Esophagus squamous epithelium (tissue), 4 donors: ENCODE measurements at regions not wholly inside any gene's neighbourhood (a gene's known extent, or its start where the extent isn't known, plus 50 kb on each side); places are given as distances from the start of the nearest gene placed in this dataset.
"Not testable (repeated sequence)": the region's sequence is repeated elsewhere in the genome, so short reads cannot be mapped to it uniquely, and the experiment has no call there.

Experiments used
- POLR2A ChIP-seq, 4 donors: fragments of 450-650 bp; IDR thresholded peaks; one replicate each; pipeline ENCODE4 v1.6.1; 2017; ENCODE audit warnings: antibody characterized with exemption in 4 of 4, mild to moderate bottlenecking in 4 of 4, moderate library complexity in 3 of 4
- TF ChIP-seq, protein P1 (sequence below), 6 experiments: fragments of 450-650 bp in 4 of 6; fragments of 200-600 bp in 2 of 6; sonication (generic) in 2 of 6; IDR thresholded peaks; one replicate each; pipeline ENCODE4 v1.5.1; 2016 to 2019; ENCODE audit warnings: antibody characterized with exemption in 6 of 6, mild to moderate bottlenecking in 4 of 6, moderate library complexity in 4 of 6

DNA sequence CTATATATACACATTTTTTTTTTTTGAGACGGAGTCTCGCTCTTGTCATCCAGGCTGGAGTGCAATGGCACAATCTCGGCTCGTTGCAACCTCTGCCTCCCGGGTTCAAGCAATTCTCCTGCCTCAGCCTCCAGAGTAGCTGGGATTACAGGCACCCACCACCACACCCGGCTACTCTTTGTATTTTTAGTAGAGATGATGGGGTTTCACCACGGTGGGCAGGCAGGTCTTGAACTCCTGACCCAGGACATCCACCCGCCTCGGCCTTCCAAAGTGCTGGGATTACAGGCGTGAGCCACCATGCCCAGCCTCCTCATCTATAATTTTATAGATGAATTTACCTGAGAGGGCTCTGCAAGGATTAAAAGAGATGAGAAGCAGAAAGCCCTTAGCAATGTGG, 274.0 kb downstream of the FAM43A start:
- TF ChIP-seq, protein P1, sequence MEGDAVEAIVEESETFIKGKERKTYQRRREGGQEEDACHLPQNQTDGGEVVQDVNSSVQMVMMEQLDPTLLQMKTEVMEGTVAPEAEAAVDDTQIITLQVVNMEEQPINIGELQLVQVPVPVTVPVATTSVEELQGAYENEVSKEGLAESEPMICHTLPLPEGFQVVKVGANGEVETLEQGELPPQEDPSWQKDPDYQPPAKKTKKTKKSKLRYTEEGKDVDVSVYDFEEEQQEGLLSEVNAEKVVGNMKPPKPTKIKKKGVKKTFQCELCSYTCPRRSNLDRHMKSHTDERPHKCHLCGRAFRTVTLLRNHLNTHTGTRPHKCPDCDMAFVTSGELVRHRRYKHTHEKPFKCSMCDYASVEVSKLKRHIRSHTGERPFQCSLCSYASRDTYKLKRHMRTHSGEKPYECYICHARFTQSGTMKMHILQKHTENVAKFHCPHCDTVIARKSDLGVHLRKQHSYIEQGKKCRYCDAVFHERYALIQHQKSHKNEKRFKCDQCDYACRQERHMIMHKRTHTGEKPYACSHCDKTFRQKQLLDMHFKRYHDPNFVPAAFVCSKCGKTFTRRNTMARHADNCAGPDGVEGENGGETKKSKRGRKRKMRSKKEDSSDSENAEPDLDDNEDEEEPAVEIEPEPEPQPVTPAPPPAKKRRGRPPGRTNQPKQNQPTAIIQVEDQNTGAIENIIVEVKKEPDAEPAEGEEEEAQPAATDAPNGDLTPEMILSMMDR (IDR thresholded peaks at IDR 0.05) = not testable (repeated sequence)
- not testable (repeated sequence) for TF ChIP-seq POLR2A (IDR thresholded peaks at IDR 0.05)
